Spleen (tissue), 11 donors: ENCODE measurements at regions not wholly inside any gene's neighbourhood (a gene's known extent, or its start where the extent isn't known, plus 50 kb on each side); places are given as distances from the start of the nearest gene placed in this dataset.

Experiments used
- DNase-seq: peaks from one replicate; pipeline ENCODE4 v3.0.0-alpha.2; 2020
- H3K27ac ChIP-seq, 8 donors: fragments of 200-600 bp; sonication (generic) in 7 of 8; 1 replicate in 4 of 8; 2 replicates in 4 of 8; pipeline versions ENCODE4 v1.5.0 to v1.8.0; 2016 to 2021; ENCODE audit warnings: inconsistent platforms in 4 of 8, mild to moderate bottlenecking in 4 of 8, moderate library complexity in 1 of 8
- H3K27me3 ChIP-seq, 7 donors: fragments of 200-600 bp; sonication (generic) in 6 of 7; replicated peaks in 1 of 7; 1 replicate in 4 of 7; 2 replicates in 3 of 7; pipeline versions ENCODE4 v1.5.0 to v1.8.0; 2016 to 2021; ENCODE audit warnings: inconsistent platforms in 3 of 7, mild to moderate bottlenecking in 1 of 7
- H3K36me3 ChIP-seq, 6 donors: fragments of 200-600 bp; sonication (generic) in 5 of 6; 1 replicate in 4 of 6; 2 replicates in 2 of 6; pipeline versions ENCODE4 v1.5.0 to v1.8.0; 2016 to 2021; ENCODE audit warnings: inconsistent platforms in 2 of 6
- H3K4me1 ChIP-seq, 6 donors: fragments of 200-600 bp; sonication (generic) in 5 of 6; 1 replicate in 3 of 6; 2 replicates in 3 of 6; pipeline versions ENCODE4 v1.5.0 to v1.8.0; 2016 to 2021; ENCODE audit warnings: inconsistent platforms in 3 of 6
- H3K4me3 ChIP-seq, 8 donors: fragments of 200-600 bp; sonication (generic) in 7 of 8; 1 replicate in 4 of 8; 2 replicates in 4 of 8; pipeline versions ENCODE4 v1.5.0 to v1.8.0; 2016 to 2021; ENCODE audit warnings: inconsistent platforms in 4 of 8, mild to moderate bottlenecking in 4 of 8, moderate library complexity in 2 of 8
- H3K9me3 ChIP-seq, 8 donors: fragments of 200-600 bp; sonication (generic) in 7 of 8; 1 replicate in 4 of 8; 2 replicates in 4 of 8; pipeline versions ENCODE4 v1.5.0 to v1.8.0; 2016 to 2021; ENCODE audit warnings: inconsistent platforms in 4 of 8
- POLR2A ChIP-seq, 3 donors: fragments of 450-650 bp; IDR thresholded peaks; one replicate each; pipeline ENCODE4 v1.5.1; 2017; ENCODE audit warnings: antibody characterized with exemption in 3 of 3, mild to moderate bottlenecking in 1 of 3
- POLR2AphosphoS5 ChIP-seq, 3 donors: sonication (generic); formaldehyde crosslinking; IDR thresholded peaks; one replicate each; pipeline ENCODE4 v1.5.1; 2017; ENCODE audit warnings: antibody characterized with exemption in 3 of 3
- WGBS, 5 donors: extraction: QIAGEN DNeasy Blood & Tissue Kit in 3 of 5; methylation state at CpG; one replicate each; pipeline versions ENCODE4 v1.1.5 to v1.1.7; 2013 to 2018; 5-methylcytosine and 5-hydroxymethylcytosine counted together
- intact Hi-C: fragments of 100-400 bp; cut with DNase I; formaldehyde crosslinking; loops from one replicate; pipeline ENCODE4 v1.15.0; 2023; ENCODE audit warnings: low total_unique reads
- TF ChIP-seq, protein P1 (sequence below), 11 experiments: fragments of 200-600 bp in 7 of 11; fragments of 450-650 bp in 4 of 11; sonication (generic) in 4 of 11; IDR thresholded peaks in 8 of 11; conservative IDR thresholded peaks in 3 of 11; 1 replicate in 7 of 11; 2 replicates in 4 of 11; pipeline versions ENCODE4 v1.4.0 to v1.8.0; 2016 to 2021; ENCODE audit warnings: antibody characterized with exemption in 11 of 11, inconsistent platforms in 4 of 11, mild to moderate bottlenecking in 1 of 11
- donor health status: healthy with polysubstance abuse.
- donor health status: DM: no; HTN: no; CAD: no; lungs with moderate emphysema.
- donor health status: DM: no; HTN: no; CAD: no.
- donor health status: Bipolar disorder and iron deficiency.
- donor health status: healthy.
- donor health status: DM: no; HTN: no; CAD: no.
- donor health status: DM: yes; HTN: yes; CAD: no.

DNA sequence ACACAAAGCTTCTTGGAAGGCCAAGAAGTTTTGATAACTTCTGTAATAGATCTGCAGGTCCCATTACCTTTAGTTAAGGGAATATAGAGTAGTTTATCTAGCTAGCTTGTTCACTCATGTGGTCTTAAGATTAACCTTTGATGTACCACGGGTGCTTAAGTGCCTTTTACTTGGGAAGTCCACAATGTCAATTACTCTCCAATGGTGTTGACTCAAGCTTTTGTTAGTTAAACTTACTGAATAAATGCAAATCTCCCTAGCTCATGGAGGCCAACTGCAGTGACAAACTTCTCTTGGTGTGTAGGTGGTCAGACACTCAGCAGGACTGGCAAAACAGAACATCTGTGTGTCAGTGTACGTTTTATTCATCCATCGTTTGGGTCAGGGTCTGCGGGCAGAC lies 501.5 kb downstream of the ELAVL2 start:
- H3K27ac ChIP-seq, result no peak overlapping the region
- WGBS, 5 donors, result 67 to 81% (median 79%) methylated on average over 4 of the region's 4 CpGs
- H3K4me1 ChIP-seq, result no peaks in the 10 kb centered on the region
- H3K36me3 ChIP-seq, result no peaks in the 10 kb centered on the region
- DNase-seq, result no peak
- H3K9me3 ChIP-seq, result peaks cover 0 to 11% (median 0%) of the 10 kb centered on the region in 8 donors
- H3K4me3 ChIP-seq, result no peak overlapping the region
- intact Hi-C loops, result no loop called here
- no peak for TF ChIP-seq POLR2A (IDR thresholded peaks at IDR 0.05)
- TF ChIP-seq, protein P1, sequence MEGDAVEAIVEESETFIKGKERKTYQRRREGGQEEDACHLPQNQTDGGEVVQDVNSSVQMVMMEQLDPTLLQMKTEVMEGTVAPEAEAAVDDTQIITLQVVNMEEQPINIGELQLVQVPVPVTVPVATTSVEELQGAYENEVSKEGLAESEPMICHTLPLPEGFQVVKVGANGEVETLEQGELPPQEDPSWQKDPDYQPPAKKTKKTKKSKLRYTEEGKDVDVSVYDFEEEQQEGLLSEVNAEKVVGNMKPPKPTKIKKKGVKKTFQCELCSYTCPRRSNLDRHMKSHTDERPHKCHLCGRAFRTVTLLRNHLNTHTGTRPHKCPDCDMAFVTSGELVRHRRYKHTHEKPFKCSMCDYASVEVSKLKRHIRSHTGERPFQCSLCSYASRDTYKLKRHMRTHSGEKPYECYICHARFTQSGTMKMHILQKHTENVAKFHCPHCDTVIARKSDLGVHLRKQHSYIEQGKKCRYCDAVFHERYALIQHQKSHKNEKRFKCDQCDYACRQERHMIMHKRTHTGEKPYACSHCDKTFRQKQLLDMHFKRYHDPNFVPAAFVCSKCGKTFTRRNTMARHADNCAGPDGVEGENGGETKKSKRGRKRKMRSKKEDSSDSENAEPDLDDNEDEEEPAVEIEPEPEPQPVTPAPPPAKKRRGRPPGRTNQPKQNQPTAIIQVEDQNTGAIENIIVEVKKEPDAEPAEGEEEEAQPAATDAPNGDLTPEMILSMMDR (IDR thresholded peaks at IDR 0.05 in 8 of 11, conservative IDR thresholded peaks at IDR 0.05 in 3 of 11), result no peak
- no peak for TF ChIP-seq POLR2AphosphoS5 (IDR thresholded peaks at IDR 0.05)
- H3K27me3 ChIP-seq, result no peaks in the 10 kb centered on the region

DNA sequence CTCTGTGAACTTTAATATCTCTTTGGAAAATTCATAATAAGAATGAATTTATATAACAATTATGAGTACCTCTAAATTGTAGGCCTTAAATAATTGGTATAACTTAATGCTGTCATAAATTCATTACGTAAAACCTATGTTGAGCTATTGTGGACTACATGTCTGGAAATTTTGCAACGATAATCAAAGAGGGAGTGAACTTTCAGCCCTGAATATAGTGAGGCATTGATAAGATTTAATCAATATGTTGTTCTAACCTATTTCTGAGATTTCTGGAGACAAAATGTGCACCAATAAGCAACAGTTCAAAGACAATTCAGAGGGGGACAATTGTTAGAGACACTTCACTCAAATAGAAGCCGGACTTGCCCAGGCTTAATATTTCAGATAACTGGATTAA lies 499.4 kb downstream of the ELAVL2 start:
- WGBS, 5 donors, result 87 to 97% (median 91%) methylated on average over 3 of the region's 3 CpGs
- Histone ChIP-seq H3K27me3 (no peaks in the 10 kb centered on the region), H3K27ac (no peak overlapping the region), H3K4me1 (no peaks in the 10 kb centered on the region), H3K4me3 (no peak overlapping the region), H3K9me3 (peaks cover 0 to 24% (median 14%) of the 10 kb centered on the region in 8 donors), H3K36me3 (no peaks in the 10 kb centered on the region)
- intact Hi-C loops, result no loop called here
- no peak for DNase-seq
- TF ChIP-seq, protein P1 (IDR thresholded peaks at IDR 0.05 in 8 of 11, conservative IDR thresholded peaks at IDR 0.05 in 3 of 11), result no peak
- TF ChIP-seq POLR2AphosphoS5 (IDR thresholded peaks at IDR 0.05) (no peak), POLR2A (IDR thresholded peaks at IDR 0.05) (no peak)

DNA sequence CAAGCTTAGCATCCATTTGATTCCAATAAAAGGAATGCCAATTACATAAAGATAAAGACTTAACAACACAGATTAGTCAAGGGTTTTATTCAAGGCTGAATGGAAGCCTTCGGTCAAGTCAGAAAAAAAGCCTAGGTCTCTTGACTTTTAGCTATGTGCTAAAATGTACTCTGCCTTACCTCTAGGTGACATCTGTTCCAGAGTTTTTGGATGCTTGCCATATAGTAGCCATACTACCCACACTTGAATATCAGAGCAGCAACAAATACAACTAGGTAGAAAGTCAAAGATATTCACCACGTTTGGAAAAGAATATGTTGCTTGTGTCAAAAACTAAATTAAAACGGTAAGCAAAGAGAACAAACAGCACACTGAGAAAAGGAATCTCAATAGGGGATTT lies 484.7 kb downstream of the ELAVL2 start:
- TF ChIP-seq POLR2AphosphoS5 (IDR thresholded peaks at IDR 0.05) (no peak), POLR2A (IDR thresholded peaks at IDR 0.05) (no peak)
- TF ChIP-seq, protein P1 (IDR thresholded peaks at IDR 0.05 in 8 of 11, conservative IDR thresholded peaks at IDR 0.05 in 3 of 11), result no peak
- peaks cover 0 to 14% (median 2%) of the 10 kb centered on the region in 8 donors for H3K9me3 ChIP-seq
- no peaks in the 10 kb centered on the region for H3K27me3 ChIP-seq
- WGBS, 5 donors, result 70 to 83% (median 76%) methylated on average over 3 of the region's 3 CpGs
- no peak overlapping the region for H3K27ac ChIP-seq
- no peaks in the 10 kb centered on the region for H3K36me3 ChIP-seq
- H3K4me3 ChIP-seq, result no peak overlapping the region
- no peaks in the 10 kb centered on the region for H3K4me1 ChIP-seq
- intact Hi-C loops, result no loop called here
- DNase-seq, result no peak

DNA sequence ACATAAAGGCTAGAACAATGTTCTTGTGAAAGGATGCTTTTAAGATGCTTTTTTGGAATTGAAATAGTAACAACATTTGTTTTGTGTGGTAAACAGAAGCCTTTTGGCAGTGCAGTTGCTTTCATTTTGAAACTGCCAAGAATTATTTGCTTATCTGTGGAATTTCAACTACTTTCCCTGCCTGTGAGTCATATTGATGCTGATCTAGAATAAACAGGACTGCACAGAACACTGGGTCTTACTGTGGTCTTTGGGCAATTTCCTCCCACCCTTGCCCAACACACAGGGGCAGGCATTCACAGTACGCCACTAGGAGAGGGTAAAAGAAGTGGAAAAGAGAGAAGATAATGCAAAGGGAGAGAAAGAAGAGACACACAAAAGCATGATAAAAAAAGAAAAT lies 483.7 kb downstream of the ELAVL2 start:
- Histone ChIP-seq H3K36me3 (no peaks in the 10 kb centered on the region), H3K27me3 (no peaks in the 10 kb centered on the region), H3K4me1 (no peaks in the 10 kb centered on the region), H3K4me3 (no peak overlapping the region), H3K27ac (no peak overlapping the region), H3K9me3 (peaks cover 0 to 14% (median 4%) of the 10 kb centered on the region in 8 donors)
- intact Hi-C loops, result no loop called here
- no peak for TF ChIP-seq POLR2AphosphoS5 (IDR thresholded peaks at IDR 0.05)
- no peak for TF ChIP-seq POLR2A (IDR thresholded peaks at IDR 0.05)
- TF ChIP-seq, protein P1 (IDR thresholded peaks at IDR 0.05 in 8 of 11, conservative IDR thresholded peaks at IDR 0.05 in 3 of 11), result no peak
- DNase-seq, result no peak
- 39 to 61% (median 56%) methylated on average over 1 of the region's 1 CpG for WGBS, 5 donors
